SK-N-MC (cell line): ENCODE measurements at regions not wholly inside any gene's neighbourhood (a gene's known extent, or its start where the extent isn't known, plus 50 kb on each side); places are given as distances from the start of the nearest gene placed in this dataset.
"Not testable (repeated sequence)": the region's sequence is repeated elsewhere in the genome, so short reads cannot be mapped to it uniquely, and the experiment has no call there.

ENCODE experiments used
- EZH2 ChIP-seq: fragments of 200-600 bp; sonication (generic); IDR thresholded peaks from one replicate; pipeline ENCODE4 v1.6.1; 2017; ENCODE audit warnings: antibody characterized with exemption
- POLR2AphosphoS5 ChIP-seq: IDR thresholded peaks from 2 replicates; pipeline ENCODE4 v1.6.1; 2012; ENCODE audit warnings: mild to moderate bottlenecking, low read depth, low read length, borderline replicate concordance

DNA sequence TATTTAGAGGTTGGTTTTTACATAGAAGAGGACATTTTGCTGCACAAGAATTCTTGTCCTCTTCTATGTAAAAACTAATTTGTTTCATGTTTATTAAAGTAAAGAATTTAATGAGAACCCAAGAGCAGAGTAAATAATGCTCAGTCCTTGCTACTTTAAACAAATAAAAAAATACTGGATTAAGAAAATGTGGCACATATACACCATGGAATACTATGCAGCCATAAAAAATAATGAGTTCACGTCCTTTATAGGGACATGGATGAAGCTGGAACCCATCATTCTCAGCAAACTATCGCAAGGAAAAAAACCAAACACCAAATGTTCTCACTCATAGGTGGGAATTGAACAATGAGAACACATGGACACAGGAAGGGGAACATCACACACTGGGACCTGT lies 643.6 kb downstream of the NR2F1-AS1 start:
- not testable (repeated sequence) for TF ChIP-seq EZH2, POLR2AphosphoS5
